A549 (cell line): ENCODE measurements at regions not wholly inside any gene's neighbourhood (a gene's known extent, or its start where the extent isn't known, plus 50 kb on each side); places are given as distances from the start of the nearest gene placed in this dataset.

ENCODE experiments used
- ATAC-seq, 2 experiments: fragments of 200-7000 bp in 1 of 2; fragments of >200 bp in 1 of 2; cut with Nextera tagmentation in 1 of 2; cut with Tn5 transposase in 1 of 2; 3 replicates each; pipeline versions ENCODE4 v1.8.0 to v1.9.1; 2018 to 2020; ENCODE audit warnings: mild to moderate bottlenecking in 1 of 2, moderate library complexity in 1 of 2
- CTCF ChIA-PET: fragments of 300-600 bp; sonication (Branson Sonifier 250); formaldehyde crosslinking; extraction: SDS; loops from one replicate; lab custom pipeline; 2021; ENCODE audit warnings: antibody characterized with exemption, inconsistent platforms; lab: Yijun Ruan, JAX
- POLR2A ChIA-PET: fragments of 350-600 bp; formaldehyde crosslinking; extraction: SDS; loops from one replicate; lab custom pipeline; 2021; ENCODE audit warnings: antibody characterized with exemption, inconsistent platforms; lab: Yijun Ruan, JAX
- DNase-seq, 2 experiments: peaks; one replicate each; pipeline versions ENCODE4 v3.0.0 to v3.0.0-alpha.2; 2011 to 2016; ENCODE audit warnings: low read depth in 1 of 2, low spot score in 1 of 2
- FAIRE-seq: peaks from 2 replicates; lab custom pipeline; 2011; peaks lifted over from hg19 to GRCh38; lab: Jason Lieb, UNC
- H3K27ac ChIP-seq, 2 experiments: fragments of >200 bp; sonication (Bioruptor Twin); formaldehyde crosslinking; 3 replicates each; pipeline ENCODE4 v1.5.1; 2016 to 2017
- H3K4me1 ChIP-seq: fragments of >200 bp; sonication (Bioruptor Twin); formaldehyde crosslinking; 3 replicates; pipeline ENCODE4 v1.6.1; 2016
- H3K4me2 ChIP-seq: fragments of >200 bp; sonication (Bioruptor Twin); formaldehyde crosslinking; 3 replicates; pipeline ENCODE4 v1.6.1; 2016
- H3K4me3 ChIP-seq: fragments of >200 bp; sonication (Bioruptor Twin); formaldehyde crosslinking; 3 replicates; pipeline ENCODE4 v1.5.1; 2016
- H3K9me3 ChIP-seq: fragments of >200 bp; sonication (Bioruptor Twin); formaldehyde crosslinking; 3 replicates; pipeline ENCODE4 v1.6.1; 2016
- BCL3 ChIP-seq: fragments of >200 bp; sonication (Bioruptor Twin); formaldehyde crosslinking; IDR thresholded peaks from 3 replicates; pipeline ENCODE4 v1.6.1; 2016
- CBX8 ChIP-seq: fragments of 200-600 bp; sonication (generic); IDR thresholded peaks from 2 replicates; pipeline ENCODE4 v1.6.1; 2016
- CHD2 ChIP-seq: fragments of 150-350 bp; IDR thresholded peaks from 2 replicates; pipeline ENCODE4 v1.6.1; 2014; ENCODE audit warnings: low read length; ENCODE audit not compliant: partially characterized antibody
- EHMT2 ChIP-seq: fragments of 200-600 bp; sonication (generic); IDR thresholded peaks from 2 replicates; pipeline ENCODE4 v1.6.1; 2016; ENCODE audit warnings: antibody characterized with exemption, low read depth, mild to moderate bottlenecking, moderate library complexity
- ESRRA ChIP-seq: fragments of 150-350 bp; IDR thresholded peaks from 2 replicates; pipeline ENCODE4 v1.6.1; 2014; ENCODE audit warnings: mild to moderate bottlenecking, low read length, borderline replicate concordance
- FOSB ChIP-seq: fragments of 250-450 bp; sonication (Bioruptor Pico); IDR thresholded peaks from 2 replicates; pipeline ENCODE4 v1.5.0; 2020; ENCODE audit warnings: mild to moderate bottlenecking, moderate library complexity
- HDAC2 ChIP-seq: fragments of 200-600 bp; sonication (generic); IDR thresholded peaks from 2 replicates; pipeline ENCODE4 v1.6.1; 2016
- HOXB13 ChIP-seq: fragments of 250-450 bp; sonication (Bioruptor Pico); IDR thresholded peaks from 2 replicates; pipeline ENCODE4 v1.5.0; 2020; ENCODE audit warnings: low read depth, mild to moderate bottlenecking, moderate library complexity
- HOXB5 ChIP-seq: fragments of 250-450 bp; sonication (Bioruptor Pico); IDR thresholded peaks from 2 replicates; pipeline ENCODE4 v1.5.0; 2020; ENCODE audit warnings: mild to moderate bottlenecking, moderate library complexity
- KDM5A ChIP-seq: fragments of 200-600 bp; sonication (generic); IDR thresholded peaks from 2 replicates; pipeline ENCODE4 v1.6.1; 2016; ENCODE audit warnings: antibody characterized with exemption, mild to moderate bottlenecking
- NPAS2 ChIP-seq: fragments of 250-450 bp; sonication (Bioruptor Pico); IDR thresholded peaks from 2 replicates; pipeline ENCODE4 v1.8.0; 2022; ENCODE audit warnings: mild to moderate bottlenecking, moderate library complexity, borderline replicate concordance
- PBX3 ChIP-seq: IDR thresholded peaks from 2 replicates; pipeline ENCODE4 v1.6.1; 2012
- POLR2A ChIP-seq: IDR thresholded peaks from 2 replicates; pipeline ENCODE4 v1.6.1; 2012; ENCODE audit warnings: mild to moderate bottlenecking, low read length
- RFX5 ChIP-seq: fragments of 450-650 bp; IDR thresholded peaks from 2 replicates; pipeline ENCODE4 v1.7.1; 2014; ENCODE audit warnings: antibody characterized with exemption, mild to moderate bottlenecking, moderate library complexity
- RNF2 ChIP-seq: fragments of 200-600 bp; sonication (generic); IDR thresholded peaks from 2 replicates; pipeline ENCODE4 v1.6.1; 2016; ENCODE audit warnings: low read depth, mild to moderate bottlenecking, antibody characterized with exemption, moderate library complexity, borderline replicate concordance
- TFCP2L1 ChIP-seq: fragments of 250-450 bp; sonication (Bioruptor Pico); IDR thresholded peaks from 2 replicates; pipeline ENCODE4 v1.5.0; 2021; ENCODE audit warnings: mild to moderate bottlenecking
- TP53 ChIP-seq: fragments of 250-450 bp; sonication (Bioruptor Pico); IDR thresholded peaks from 2 replicates; pipeline ENCODE4 v1.5.0; 2021; ENCODE audit warnings: mild to moderate bottlenecking, moderate library complexity
- USF2 ChIP-seq: fragments of 450-650 bp; IDR thresholded peaks from 2 replicates; pipeline ENCODE4 v1.6.1; 2014; ENCODE audit warnings: antibody characterized with exemption
- ZC3H11A ChIP-seq: fragments of 450-650 bp; IDR thresholded peaks from 2 replicates; pipeline ENCODE4 v1.6.1; 2014; ENCODE audit warnings: antibody characterized with exemption, mild to moderate bottlenecking
- ZFP36 ChIP-seq: fragments of 450-650 bp; IDR thresholded peaks from 2 replicates; pipeline ENCODE4 v1.6.1; 2014; ENCODE audit warnings: borderline replicate concordance; ENCODE audit not compliant: partially characterized antibody
- ZNF302 ChIP-seq: fragments of 250-450 bp; sonication (Bioruptor Pico); IDR thresholded peaks from 2 replicates; pipeline ENCODE4 v1.9.0; 2021; ENCODE audit warnings: inconsistent platforms, mild to moderate bottlenecking, moderate library complexity
- WGBS: methylation state at CpG from one replicate; pipeline ENCODE4 v1.1.6; 2017; ENCODE audit errors: missing lambda C conversion rate; 5-methylcytosine and 5-hydroxymethylcytosine counted together
- TF ChIP-seq, protein P1 (sequence below): fragments of >200 bp; sonication (Bioruptor Twin); formaldehyde crosslinking; IDR thresholded peaks from 3 replicates; pipeline ENCODE4 v1.5.1; 2016

DNA sequence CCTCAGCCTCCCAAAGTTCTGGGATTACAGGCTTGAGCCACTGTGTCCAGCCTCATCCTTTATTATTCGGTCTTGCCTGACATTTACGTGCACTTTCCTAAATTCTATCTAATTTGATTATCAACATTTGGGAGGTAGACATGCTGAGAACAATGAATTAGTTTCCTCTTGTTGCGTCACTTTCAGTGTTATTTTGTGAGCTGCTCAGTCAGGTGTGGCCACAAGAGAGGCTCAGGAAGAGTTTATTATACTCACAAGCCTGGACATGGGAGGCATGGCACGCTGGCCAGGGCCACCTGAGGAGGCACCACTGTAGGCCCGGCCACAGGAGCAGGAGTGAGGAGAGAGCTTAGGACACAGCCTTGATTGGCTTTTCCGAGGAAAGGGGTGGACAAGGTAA, 59.7 kb upstream of the RBFOX2 start:
- CTCF ChIA-PET: interaction anchor here (0.6 to 3.4 kb wide), 3 partner anchors 22 to 71 kb away, joined by 3 to 16 read pairs (median 3); no protein-coding TSS in a partner anchor

GRCh38 chr22:36087784-36088183, 59.2 kb upstream of the RBFOX2 start:
- POLR2A ChIA-PET: no interaction called here
- TF ChIP-seq ZNF302 (CRISPR knock-in tag) (no peak), USF2 (no peak), ZFP36 (no peak), TFCP2L1 (CRISPR knock-in tag) (no peak), ESRRA (no peak), EHMT2 (no peak), CHD2 (no peak), KDM5A (no peak), TP53 (CRISPR knock-in tag) (no peak), RFX5 (no peak), PBX3 (no peak), NPAS2 (no peak), FOSB (CRISPR knock-in tag) (no peak), RNF2 (no peak), POLR2A (no peak), HOXB13 (no peak), BCL3 (no peak), ZC3H11A (no peak)
- TF ChIP-seq, protein P1, sequence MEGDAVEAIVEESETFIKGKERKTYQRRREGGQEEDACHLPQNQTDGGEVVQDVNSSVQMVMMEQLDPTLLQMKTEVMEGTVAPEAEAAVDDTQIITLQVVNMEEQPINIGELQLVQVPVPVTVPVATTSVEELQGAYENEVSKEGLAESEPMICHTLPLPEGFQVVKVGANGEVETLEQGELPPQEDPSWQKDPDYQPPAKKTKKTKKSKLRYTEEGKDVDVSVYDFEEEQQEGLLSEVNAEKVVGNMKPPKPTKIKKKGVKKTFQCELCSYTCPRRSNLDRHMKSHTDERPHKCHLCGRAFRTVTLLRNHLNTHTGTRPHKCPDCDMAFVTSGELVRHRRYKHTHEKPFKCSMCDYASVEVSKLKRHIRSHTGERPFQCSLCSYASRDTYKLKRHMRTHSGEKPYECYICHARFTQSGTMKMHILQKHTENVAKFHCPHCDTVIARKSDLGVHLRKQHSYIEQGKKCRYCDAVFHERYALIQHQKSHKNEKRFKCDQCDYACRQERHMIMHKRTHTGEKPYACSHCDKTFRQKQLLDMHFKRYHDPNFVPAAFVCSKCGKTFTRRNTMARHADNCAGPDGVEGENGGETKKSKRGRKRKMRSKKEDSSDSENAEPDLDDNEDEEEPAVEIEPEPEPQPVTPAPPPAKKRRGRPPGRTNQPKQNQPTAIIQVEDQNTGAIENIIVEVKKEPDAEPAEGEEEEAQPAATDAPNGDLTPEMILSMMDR: no peak
- TF ChIP-seq, all 56 proteins: peak for 0
- no peak for FAIRE-seq

More for the DNA sequence above, 59.7 kb upstream of the RBFOX2 start:
- Histone ChIP-seq H3K9me3 (no peaks in the 10 kb centered on the region), H3K4me1 (no peaks in the 10 kb centered on the region), H3K4me3 (no peak overlapping the region), H3K27ac (no peak overlapping the region), H3K4me2 (no peak overlapping the region)
- TF ChIP-seq HOXB5 (CRISPR knock-in tag) (no peak), NPAS2 (no peak), HDAC2 (no peak), CBX8 (no peak), KDM5A (no peak), ESRRA (no peak), TFCP2L1 (CRISPR knock-in tag) (no peak), FOSB (CRISPR knock-in tag) (no peak)
- POLR2A ChIA-PET: no interaction called here
- whole genome bisulfite sequencing: 92% methylated on average over 6 of the region's 6 CpGs
- ATAC-seq (no peak), DNase-seq (no peak), FAIRE-seq (no peak)

More at GRCh38 chr22:36087784-36088183, 59.2 kb upstream of the RBFOX2 start:
- Histone ChIP-seq H3K4me1 (no peaks in the 10 kb centered on the region), H3K4me3 (no peak overlapping the region), H3K4me2 (no peak overlapping the region), H3K9me3 (no peaks in the 10 kb centered on the region), H3K27ac (no peak overlapping the region)
- 85% methylated on average over 5 of the region's 5 CpGs for WGBS
- CTCF ChIA-PET: interaction anchor here (0.6 to 3.4 kb wide), 3 partner anchors 22 to 70 kb away, joined by 3 to 16 read pairs (median 3); no protein-coding TSS in a partner anchor
- DNase-seq: no peak
- no peak for ATAC-seq
